IMR-90 (cell line): ENCODE measurements at regions not wholly inside any gene's neighbourhood (a gene's known extent, or its start where the extent isn't known, plus 50 kb on each side); places are given as distances from the start of the nearest gene placed in this dataset.

Experiments
- ATAC-seq: fragments of 200-7000 bp; cut with Tn5 transposase; 2 replicates; pipeline ENCODE4 v1.9.1; 2020; ENCODE audit warnings: low read depth, mild to moderate bottlenecking, moderate library complexity
- BruUV-seq: library from RNA; stranded (reverse); fragments of 400-500 nt; replicated peaks from 2 replicates; lab custom pipeline; 2021; lab: Mats Ljungman, UMichigan
- CTCF ChIA-PET: fragments of 300-600 bp; formaldehyde crosslinking; extraction: SDS; loops from one replicate; lab custom pipeline; 2021; ENCODE audit warnings: antibody characterized with exemption; lab: Yijun Ruan, JAX
- POLR2A ChIA-PET: fragments of 300-600 bp; sonication (Branson Sonifier 250); formaldehyde crosslinking; loops from one replicate; lab custom pipeline; 2022; ENCODE audit warnings: antibody characterized with exemption; ENCODE audit not compliant: unreplicated experiment; lab: Charles Lee
- DNase-seq: peaks from one replicate; pipeline ENCODE4 v3.0.0; 2013
- H2AFZ ChIP-seq: replicated peaks from 2 replicates; pipeline ENCODE3; 2013; ENCODE audit warnings: low read length, mild to moderate bottlenecking; ENCODE audit not compliant: poor library complexity
- H2AK5ac ChIP-seq: 2 replicates; pipeline ENCODE4 v1.6.1; 2013; ENCODE audit warnings: low read depth, low read length, inconsistent platforms
- H2AK9ac ChIP-seq: replicated peaks from 2 replicates; pipeline ENCODE3; 2013; ENCODE audit warnings: mild to moderate bottlenecking, low read depth, low read length, moderate library complexity; ENCODE audit not compliant: poor library complexity
- H2BK120ac ChIP-seq: 2 replicates; pipeline ENCODE4 v1.6.1; 2013; ENCODE audit warnings: low read depth, low read length, inconsistent platforms
- H2BK15ac ChIP-seq: 3 replicates; pipeline ENCODE4 v1.6.1; 2013; ENCODE audit warnings: low read depth, low read length, inconsistent platforms
- H2BK20ac ChIP-seq: 2 replicates; pipeline ENCODE4 v1.6.1; 2013; ENCODE audit warnings: low read depth, mild to moderate bottlenecking, inconsistent platforms, low read length, moderate library complexity
- H2BK5ac ChIP-seq: 2 replicates; pipeline ENCODE4 v1.6.1; 2013; ENCODE audit warnings: mild to moderate bottlenecking, low read depth, low read length, inconsistent platforms; ENCODE audit not compliant: poor library complexity, severe bottlenecking
- H3K14ac ChIP-seq: replicated peaks from 2 replicates; pipeline ENCODE4 v1.6.1; 2013; ENCODE audit warnings: low read depth, low read length, inconsistent platforms
- H3K18ac ChIP-seq: 2 replicates; pipeline ENCODE4 v1.6.1; 2013; ENCODE audit warnings: low read depth, low read length, control low read depth
- H3K23ac ChIP-seq: 2 replicates; pipeline ENCODE4 v1.6.1; 2013; ENCODE audit warnings: low read depth, low read length, inconsistent platforms
- H3K27ac ChIP-seq: 2 replicates; pipeline ENCODE4 v1.5.1; 2013; ENCODE audit warnings: mild to moderate bottlenecking, control low read depth, low read length; ENCODE audit not compliant: insufficient read depth
- H3K27me3 ChIP-seq: 2 replicates; pipeline ENCODE4 v1.6.1; 2013; ENCODE audit warnings: low read length; ENCODE audit not compliant: control insufficient read depth, insufficient read depth
- H3K36me3 ChIP-seq: 2 replicates; pipeline ENCODE4 v1.6.1; 2013; ENCODE audit warnings: low read length, mixed read lengths; ENCODE audit not compliant: control insufficient read depth, insufficient read depth
- H3K4ac ChIP-seq: 2 replicates; pipeline ENCODE4 v1.6.1; 2013; ENCODE audit warnings: low read depth, low read length, inconsistent platforms
- H3K4me1 ChIP-seq: 2 replicates; pipeline ENCODE4 v1.6.1; 2013; ENCODE audit warnings: low read length, mixed read lengths; ENCODE audit not compliant: control insufficient read depth, insufficient read depth
- H3K4me2 ChIP-seq: 2 replicates; pipeline ENCODE4 v1.6.1; 2013; ENCODE audit warnings: low read depth, mild to moderate bottlenecking, control low read depth, low read length, moderate library complexity
- H3K4me3 ChIP-seq: 2 replicates; pipeline ENCODE4 v1.5.1; 2013; ENCODE audit warnings: low read depth, mild to moderate bottlenecking, control low read depth, low read length, moderate library complexity; ENCODE audit not compliant: insufficient read depth
- H3K56ac ChIP-seq: 2 replicates; pipeline ENCODE4 v1.6.1; 2013; ENCODE audit warnings: low read length, inconsistent platforms; ENCODE audit not compliant: insufficient read depth; ENCODE audit errors: extremely low read depth
- H3K79me1 ChIP-seq, 2 experiments: 2 replicates each; pipeline ENCODE4 v1.6.1; 2013; ENCODE audit warnings: low read length in 2 of 2, inconsistent platforms in 1 of 2, low read depth in 1 of 2
- H3K9ac ChIP-seq: 2 replicates; pipeline ENCODE4 v1.6.1; 2013; ENCODE audit warnings: low read depth, low read length, control low read depth
- H3K9me1 ChIP-seq: 2 replicates; pipeline ENCODE4 v1.6.1; 2013; ENCODE audit warnings: low read length, inconsistent platforms; ENCODE audit not compliant: insufficient read depth
- H3K9me3 ChIP-seq: 2 replicates; pipeline ENCODE4 v1.6.1; 2013; ENCODE audit warnings: low read length; ENCODE audit not compliant: control insufficient read depth, insufficient read depth
- H4K20me1 ChIP-seq: 2 replicates; pipeline ENCODE4 v1.6.1; 2013; ENCODE audit warnings: low read length, inconsistent platforms; ENCODE audit not compliant: insufficient read depth
- H4K5ac ChIP-seq: 2 replicates; pipeline ENCODE4 v1.6.1; 2013; ENCODE audit warnings: mild to moderate bottlenecking, low read depth, low read length, control low read depth
- H4K8ac ChIP-seq, 2 experiments: 2 replicates each; pipeline ENCODE4 v1.6.1; 2013; ENCODE audit warnings: low read depth in 2 of 2, low read length in 2 of 2, control low read depth in 1 of 2, inconsistent platforms in 1 of 2
- H4K91ac ChIP-seq: 2 replicates; pipeline ENCODE4 v1.6.1; 2013; ENCODE audit warnings: low read depth, low read length, inconsistent platforms; ENCODE audit not compliant: insufficient read depth
- BHLHE40 ChIP-seq: fragments of 150-350 bp; IDR thresholded peaks from 2 replicates; pipeline ENCODE4 v1.6.1; 2016; ENCODE audit warnings: mild to moderate bottlenecking, low read depth, low read length
- CEBPB ChIP-seq: IDR thresholded peaks from 2 replicates; pipeline ENCODE4 v1.6.1; 2012; ENCODE audit warnings: low read depth, low read length, improper control_type of control experiment
- CHD1 ChIP-seq: IDR thresholded peaks from 2 replicates; pipeline ENCODE4 v1.6.1; 2012; ENCODE audit warnings: low read depth, low read length, improper control_type of control experiment
- FOS ChIP-seq: fragments of 150-350 bp; IDR thresholded peaks from 2 replicates; pipeline ENCODE4 v1.6.1; 2016; ENCODE audit warnings: low read depth, low read length
- MAFK ChIP-seq: IDR thresholded peaks from 2 replicates; pipeline ENCODE4 v1.6.1; 2012; ENCODE audit warnings: low read depth, low read length, improper control_type of control experiment
- MAZ ChIP-seq: IDR thresholded peaks from 2 replicates; pipeline ENCODE4 v1.6.1; 2012; ENCODE audit warnings: low read depth, mild to moderate bottlenecking, low read length, improper control_type of control experiment, moderate library complexity, borderline replicate concordance
- MXI1 ChIP-seq: IDR thresholded peaks from 2 replicates; pipeline ENCODE4 v1.6.1; 2012; ENCODE audit warnings: low read depth, mild to moderate bottlenecking, low read length, moderate library complexity, borderline replicate concordance
- NFE2L2 ChIP-seq: fragments of 150-350 bp; IDR thresholded peaks from 2 replicates; pipeline ENCODE4 v1.6.1; 2016; ENCODE audit warnings: low read depth, mild to moderate bottlenecking, low read length
- POLR2A ChIP-seq: IDR thresholded peaks from 2 replicates; pipeline ENCODE4 v1.6.1; 2012; ENCODE audit warnings: mild to moderate bottlenecking, low read depth, low read length
- RCOR1 ChIP-seq: IDR thresholded peaks from 2 replicates; pipeline ENCODE4 v1.6.1; 2012; ENCODE audit warnings: mild to moderate bottlenecking, low read length, improper control_type of control experiment; ENCODE audit not compliant: insufficient replicate concordance
- RFX5 ChIP-seq: IDR thresholded peaks from 2 replicates; pipeline ENCODE4 v1.8.0; 2012; ENCODE audit warnings: low read depth, mild to moderate bottlenecking, low read length, moderate library complexity
- SMC3 ChIP-seq: fragments of 150-350 bp; IDR thresholded peaks from 2 replicates; pipeline ENCODE4 v1.6.1; 2016; ENCODE audit warnings: low read depth, mild to moderate bottlenecking, antibody characterized with exemption, low read length, moderate library complexity
- WGBS, 2 experiments: methylation state at CpG; one replicate each; pipeline versions ENCODE4 v1.1.5 to v1.1.7; 2013; ENCODE audit warnings: missing lambda C conversion rate in 2 of 2; ENCODE audit not compliant: insufficient read length in 1 of 2; ENCODE audit errors: extremely low coverage in 2 of 2; 5-methylcytosine and 5-hydroxymethylcytosine counted together
- dilution Hi-C: fragments of 300-500 bp; cut with HindIII; formaldehyde crosslinking; loops from one replicate; pipeline ENCODE4 v1.14.3; 2018; ENCODE audit warnings: low sequenced_read_pairs; ENCODE audit not compliant: unreplicated experiment
- in situ Hi-C: fragments of 300-500 bp; cut with MboI; formaldehyde crosslinking; loops from 3 replicates; pipeline ENCODE4 v1.14.3; 2019; ENCODE audit warnings: low sequenced_read_pairs, inconsistent platforms, mixed read lengths
- intact Hi-C: fragments of 100-400 bp; cut with micrococcal nuclease; formaldehyde crosslinking; loops from 2 replicates; pipeline ENCODE4 v1.10.0; 2022
- TF ChIP-seq, protein P1 (sequence below): conservative IDR thresholded peaks from 2 replicates; pipeline ENCODE4 v1.5.1; 2012; ENCODE audit warnings: mild to moderate bottlenecking, low read depth, low read length, improper control_type of control experiment
- TF ChIP-seq, protein P2 (sequence below): fragments of 150-350 bp; IDR thresholded peaks from 2 replicates; pipeline ENCODE4 v1.6.1; 2016; ENCODE audit warnings: low read depth, mild to moderate bottlenecking, low read length, moderate library complexity, borderline replicate concordance
- TF ChIP-seq, protein P3 (sequence below): fragments of 150-350 bp; IDR thresholded peaks from 2 replicates; pipeline ENCODE4 v1.6.1; 2017; ENCODE audit warnings: mild to moderate bottlenecking, antibody characterized with exemption, low read length, low read depth

DNA sequence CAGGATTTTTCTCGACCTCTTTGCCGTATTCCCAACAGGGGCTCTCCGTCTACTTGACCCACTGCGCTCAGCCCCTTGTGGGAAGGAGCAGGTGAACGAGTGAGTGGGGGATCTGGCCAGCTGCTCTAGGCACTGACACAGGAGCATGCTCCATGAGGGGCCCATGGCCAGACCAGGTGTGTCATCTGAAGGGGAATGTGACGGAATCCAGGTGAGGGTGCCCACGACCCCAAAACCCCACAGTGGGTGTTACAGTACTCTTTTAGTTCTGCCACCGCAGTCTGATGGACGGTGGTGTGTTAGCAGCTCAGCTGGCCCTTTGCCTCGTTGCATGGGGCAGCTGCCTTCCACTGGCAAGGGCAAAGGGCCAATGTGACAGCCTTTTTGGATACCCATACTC, 601.4 kb upstream of the NCAM2 start:
- H3K36me3 ChIP-seq = no peaks in the 10 kb centered on the region
- H2BK15ac ChIP-seq = no peak overlapping the region
- H2BK20ac ChIP-seq = no peak overlapping the region
- H3K56ac ChIP-seq = no peak overlapping the region
- no peak overlapping the region for H2BK120ac ChIP-seq
- ChIA-PET POLR2A (no interaction called here), CTCF (no interaction called here)
- in situ Hi-C loops = no loop called here
- no TSS peak for BruUV-seq
- H4K91ac ChIP-seq = no peak overlapping the region
- no peak overlapping the region for H4K8ac ChIP-seq
- H3K9me3 ChIP-seq = peaks cover 8% of the 10 kb centered on the region; the same call in 1 of the 2 replicates
- no peak overlapping the region for H2AK9ac ChIP-seq
- DNase-seq (no peak), ATAC-seq (no peak)
- H3K23ac ChIP-seq = no peak overlapping the region
- H4K20me1 ChIP-seq = no peaks in the 10 kb centered on the region
- H3K18ac ChIP-seq = no peak overlapping the region
- no peaks in the 10 kb centered on the region for H3K79me1 ChIP-seq
- no peaks in the 10 kb centered on the region for H3K9me1 ChIP-seq
- H3K4me1 ChIP-seq = no peaks in the 10 kb centered on the region
- intact Hi-C loops = no loop called here
- no peak overlapping the region for H4K5ac ChIP-seq
- no peak overlapping the region for H2BK5ac ChIP-seq
- no peak overlapping the region for H3K27ac ChIP-seq
- TF ChIP-seq MAFK = no peak
- TF ChIP-seq, protein P1, sequence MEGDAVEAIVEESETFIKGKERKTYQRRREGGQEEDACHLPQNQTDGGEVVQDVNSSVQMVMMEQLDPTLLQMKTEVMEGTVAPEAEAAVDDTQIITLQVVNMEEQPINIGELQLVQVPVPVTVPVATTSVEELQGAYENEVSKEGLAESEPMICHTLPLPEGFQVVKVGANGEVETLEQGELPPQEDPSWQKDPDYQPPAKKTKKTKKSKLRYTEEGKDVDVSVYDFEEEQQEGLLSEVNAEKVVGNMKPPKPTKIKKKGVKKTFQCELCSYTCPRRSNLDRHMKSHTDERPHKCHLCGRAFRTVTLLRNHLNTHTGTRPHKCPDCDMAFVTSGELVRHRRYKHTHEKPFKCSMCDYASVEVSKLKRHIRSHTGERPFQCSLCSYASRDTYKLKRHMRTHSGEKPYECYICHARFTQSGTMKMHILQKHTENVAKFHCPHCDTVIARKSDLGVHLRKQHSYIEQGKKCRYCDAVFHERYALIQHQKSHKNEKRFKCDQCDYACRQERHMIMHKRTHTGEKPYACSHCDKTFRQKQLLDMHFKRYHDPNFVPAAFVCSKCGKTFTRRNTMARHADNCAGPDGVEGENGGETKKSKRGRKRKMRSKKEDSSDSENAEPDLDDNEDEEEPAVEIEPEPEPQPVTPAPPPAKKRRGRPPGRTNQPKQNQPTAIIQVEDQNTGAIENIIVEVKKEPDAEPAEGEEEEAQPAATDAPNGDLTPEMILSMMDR = no peak
- TF ChIP-seq FOS = no peak
- TF ChIP-seq, protein P2, sequence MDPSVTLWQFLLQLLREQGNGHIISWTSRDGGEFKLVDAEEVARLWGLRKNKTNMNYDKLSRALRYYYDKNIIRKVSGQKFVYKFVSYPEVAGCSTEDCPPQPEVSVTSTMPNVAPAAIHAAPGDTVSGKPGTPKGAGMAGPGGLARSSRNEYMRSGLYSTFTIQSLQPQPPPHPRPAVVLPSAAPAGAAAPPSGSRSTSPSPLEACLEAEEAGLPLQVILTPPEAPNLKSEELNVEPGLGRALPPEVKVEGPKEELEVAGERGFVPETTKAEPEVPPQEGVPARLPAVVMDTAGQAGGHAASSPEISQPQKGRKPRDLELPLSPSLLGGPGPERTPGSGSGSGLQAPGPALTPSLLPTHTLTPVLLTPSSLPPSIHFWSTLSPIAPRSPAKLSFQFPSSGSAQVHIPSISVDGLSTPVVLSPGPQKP = no peak
- TF ChIP-seq CEBPB = no peak
- TF ChIP-seq MAZ = no peak
- TF ChIP-seq BHLHE40 = no peak
- TF ChIP-seq, protein P3, sequence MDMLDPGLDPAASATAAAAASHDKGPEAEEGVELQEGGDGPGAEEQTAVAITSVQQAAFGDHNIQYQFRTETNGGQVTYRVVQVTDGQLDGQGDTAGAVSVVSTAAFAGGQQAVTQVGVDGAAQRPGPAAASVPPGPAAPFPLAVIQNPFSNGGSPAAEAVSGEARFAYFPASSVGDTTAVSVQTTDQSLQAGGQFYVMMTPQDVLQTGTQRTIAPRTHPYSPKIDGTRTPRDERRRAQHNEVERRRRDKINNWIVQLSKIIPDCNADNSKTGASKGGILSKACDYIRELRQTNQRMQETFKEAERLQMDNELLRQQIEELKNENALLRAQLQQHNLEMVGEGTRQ = no peak
- TF ChIP-seq POLR2A = no peak
- TF ChIP-seq CHD1 = no peak
- no peak for TF ChIP-seq RFX5
- TF ChIP-seq RCOR1 = no peak
- no peak for TF ChIP-seq SMC3
- no peak for TF ChIP-seq NFE2L2
- TF ChIP-seq MXI1 = no peak
- H3K4me2 ChIP-seq = no peak overlapping the region
- WGBS, 2 experiments = 74% methylated on average over 5 of the region's 10 CpGs; no CpG with 5 or more reads in 1 of the 2 experiments
- no peak overlapping the region for H2AK5ac ChIP-seq
- no peaks in the 10 kb centered on the region for H3K27me3 ChIP-seq
- no peak overlapping the region for H3K4ac ChIP-seq
- H2AFZ ChIP-seq = no peak overlapping the region
- no peak overlapping the region for H3K9ac ChIP-seq
- dilution Hi-C loops = no loop called here
- H3K14ac ChIP-seq = no peak overlapping the region
- no peak overlapping the region for H3K4me3 ChIP-seq
